Esophagus muscularis mucosa (tissue), 4 donors: ENCODE measurements at regions not wholly inside any gene's neighbourhood (a gene's known extent, or its start where the extent isn't known, plus 50 kb on each side); places are given as distances from the start of the nearest gene placed in this dataset.

Source experiments
- DNase-seq: peaks from one replicate; pipeline ENCODE4 v3.0.0-alpha.2; 2017; ENCODE audit errors: extremely low spot score
- H3K27ac ChIP-seq, 4 donors: fragments of 200-600 bp; sonication (generic); replicated peaks in 1 of 4; 1 replicate in 3 of 4; 2 replicates in 1 of 4; pipeline ENCODE4 v1.5.1; 2016 to 2019; ENCODE audit warnings: mild to moderate bottlenecking in 1 of 4
- H3K27me3 ChIP-seq, 4 donors: fragments of 200-600 bp; sonication (generic); one replicate each; pipeline versions ENCODE4 v1.5.1 to v1.6.0; 2016 to 2019
- H3K36me3 ChIP-seq, 4 donors: fragments of 200-600 bp; sonication (generic); one replicate each; pipeline ENCODE4 v1.5.1; 2016 to 2019
- H3K4me1 ChIP-seq, 4 donors: fragments of 200-600 bp; sonication (generic); one replicate each; pipeline ENCODE4 v1.5.1; 2016 to 2019
- H3K4me3 ChIP-seq, 4 donors: fragments of 200-600 bp; sonication (generic); 1 replicate in 2 of 4; 2 replicates in 2 of 4; pipeline ENCODE4 v1.5.1; 2016 to 2019; ENCODE audit warnings: mild to moderate bottlenecking in 4 of 4, moderate library complexity in 1 of 4
- H3K9me3 ChIP-seq, 4 donors: fragments of 200-600 bp; sonication (generic); 1 replicate in 3 of 4; 2 replicates in 1 of 4; pipeline ENCODE4 v1.5.1; 2016 to 2019
- EP300 ChIP-seq: sonication (generic); formaldehyde crosslinking; IDR thresholded peaks from one replicate; pipeline ENCODE4 v1.6.1; 2017; ENCODE audit warnings: antibody characterized with exemption
- POLR2A ChIP-seq: fragments of 450-650 bp; IDR thresholded peaks from one replicate; pipeline ENCODE4 v1.6.1; 2017; ENCODE audit warnings: antibody characterized with exemption, moderate library complexity, mild to moderate bottlenecking, low read depth
- POLR2AphosphoS5 ChIP-seq, 2 donors: sonication (generic); formaldehyde crosslinking; IDR thresholded peaks; one replicate each; pipeline ENCODE4 v1.6.1; 2017; ENCODE audit warnings: antibody characterized with exemption in 2 of 2
- WGBS: methylation state at CpG from one replicate; pipeline ENCODE4 v1.1.5; 2018; 5-methylcytosine and 5-hydroxymethylcytosine counted together
- intact Hi-C: fragments of 100-400 bp; cut with DNase I; formaldehyde crosslinking; loops from one replicate; pipeline ENCODE4 v1.15.1; 2023
- TF ChIP-seq, protein P1 (sequence below), 3 experiments: fragments of 200-600 bp in 2 of 3; fragments of 450-650 bp in 1 of 3; sonication (generic) in 2 of 3; IDR thresholded peaks; one replicate each; pipeline ENCODE4 v1.5.1; 2017 to 2019; ENCODE audit warnings: antibody characterized with exemption in 3 of 3, mild to moderate bottlenecking in 2 of 3, moderate library complexity in 1 of 3

DNA sequence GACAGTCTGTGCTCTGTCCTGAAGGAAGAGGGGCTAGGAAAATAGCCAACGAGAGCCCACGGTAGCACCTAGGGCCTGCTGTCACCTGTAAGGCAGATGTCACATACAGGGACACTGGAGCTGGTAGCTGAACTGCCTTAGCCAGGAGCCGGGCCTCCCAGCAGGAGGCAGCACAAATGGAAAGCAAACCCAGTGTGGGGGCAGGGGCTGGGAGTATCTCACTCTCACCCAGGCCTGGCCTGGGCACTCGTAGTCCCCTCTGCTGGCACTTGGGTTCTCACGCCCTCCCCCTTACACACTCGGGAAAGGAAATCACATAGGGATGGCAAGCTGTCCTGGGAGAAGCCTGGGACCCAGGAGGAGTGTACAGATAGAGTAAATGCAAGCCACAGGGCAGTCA is 173.1 kb upstream of the CHRNA7 start:
- H3K4me3 ChIP-seq: no peak overlapping the region
- no peaks in the 10 kb centered on the region for H3K4me1 ChIP-seq
- no peaks in the 10 kb centered on the region for H3K27me3 ChIP-seq
- H3K36me3 ChIP-seq: no peaks in the 10 kb centered on the region
- TF ChIP-seq POLR2AphosphoS5 (IDR thresholded peaks at IDR 0.05) (no peak), POLR2A (no peak), EP300 (no peak)
- TF ChIP-seq, protein P1, sequence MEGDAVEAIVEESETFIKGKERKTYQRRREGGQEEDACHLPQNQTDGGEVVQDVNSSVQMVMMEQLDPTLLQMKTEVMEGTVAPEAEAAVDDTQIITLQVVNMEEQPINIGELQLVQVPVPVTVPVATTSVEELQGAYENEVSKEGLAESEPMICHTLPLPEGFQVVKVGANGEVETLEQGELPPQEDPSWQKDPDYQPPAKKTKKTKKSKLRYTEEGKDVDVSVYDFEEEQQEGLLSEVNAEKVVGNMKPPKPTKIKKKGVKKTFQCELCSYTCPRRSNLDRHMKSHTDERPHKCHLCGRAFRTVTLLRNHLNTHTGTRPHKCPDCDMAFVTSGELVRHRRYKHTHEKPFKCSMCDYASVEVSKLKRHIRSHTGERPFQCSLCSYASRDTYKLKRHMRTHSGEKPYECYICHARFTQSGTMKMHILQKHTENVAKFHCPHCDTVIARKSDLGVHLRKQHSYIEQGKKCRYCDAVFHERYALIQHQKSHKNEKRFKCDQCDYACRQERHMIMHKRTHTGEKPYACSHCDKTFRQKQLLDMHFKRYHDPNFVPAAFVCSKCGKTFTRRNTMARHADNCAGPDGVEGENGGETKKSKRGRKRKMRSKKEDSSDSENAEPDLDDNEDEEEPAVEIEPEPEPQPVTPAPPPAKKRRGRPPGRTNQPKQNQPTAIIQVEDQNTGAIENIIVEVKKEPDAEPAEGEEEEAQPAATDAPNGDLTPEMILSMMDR (IDR thresholded peaks at IDR 0.05): no peak
- DNase-seq: peak; percentile 89
- 54% methylated on average over 6 of the region's 6 CpGs for WGBS
- no peak overlapping the region for H3K27ac ChIP-seq
- intact Hi-C loops: no loop called here
- H3K9me3 ChIP-seq: peaks cover 0 to 13% (median 6%) of the 10 kb centered on the region in 4 donors

DNA sequence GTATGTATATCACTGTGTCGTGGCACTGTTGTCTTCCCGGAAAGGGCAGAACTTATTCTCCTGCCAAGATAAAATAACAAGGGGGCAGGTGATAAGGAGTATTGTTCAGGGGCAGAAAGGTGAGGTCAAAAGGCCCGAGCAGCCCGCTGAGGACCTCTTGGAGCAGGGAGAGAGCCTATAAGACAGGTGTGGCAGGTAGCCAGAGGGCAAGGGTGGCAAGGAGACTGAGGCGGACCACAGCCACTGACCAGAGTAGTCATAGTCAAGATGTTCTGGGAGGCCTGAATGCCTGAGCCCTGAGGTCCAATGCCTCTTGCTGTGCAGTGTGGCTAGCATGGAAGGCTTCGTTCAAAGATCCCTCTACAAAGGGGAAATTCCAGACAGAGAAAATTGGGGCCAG is 172.3 kb upstream of the CHRNA7 start:
- no peak for TF ChIP-seq POLR2AphosphoS5 (IDR thresholded peaks at IDR 0.05)
- WGBS: 82% methylated on average over 6 of the region's 6 CpGs
- intact Hi-C loops: no loop called here
- Histone ChIP-seq H3K9me3 (peaks cover 0 to 13% (median 6%) of the 10 kb centered on the region in 4 donors), H3K27ac (no peak overlapping the region), H3K27me3 (no peaks in the 10 kb centered on the region), H3K4me3 (no peak overlapping the region), H3K36me3 (no peaks in the 10 kb centered on the region), H3K4me1 (no peaks in the 10 kb centered on the region)
- peak; percentile 77 for DNase-seq

DNA sequence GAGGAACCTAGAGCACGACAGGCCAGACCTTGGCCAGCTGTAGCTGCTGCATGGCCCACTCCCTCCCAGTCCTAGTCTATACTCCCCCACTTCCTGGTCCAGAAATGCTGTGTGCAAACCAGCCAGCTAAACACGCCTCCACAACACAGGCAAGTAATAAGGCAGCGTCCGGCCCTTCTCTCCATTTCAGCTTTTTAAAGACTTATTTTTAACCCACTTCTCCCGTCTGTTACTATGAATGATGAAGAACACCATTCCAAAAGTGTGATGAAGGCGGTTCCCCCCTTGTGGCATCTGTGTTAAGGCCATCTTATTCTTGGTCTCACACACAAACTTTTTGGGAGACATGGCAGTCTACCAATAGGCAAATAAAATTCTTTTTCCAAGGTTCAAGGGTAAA is 164.1 kb upstream of the CHRNA7 start:
- H3K4me3 ChIP-seq: no peak overlapping the region
- H3K9me3 ChIP-seq: no peaks in the 10 kb centered on the region
- peak; percentile 91 for DNase-seq
- 78% methylated on average over 6 of the region's 6 CpGs for WGBS
- H3K27ac ChIP-seq: no peak overlapping the region
- no peaks in the 10 kb centered on the region for H3K36me3 ChIP-seq
- no peak for TF ChIP-seq POLR2A
- intact Hi-C loops: no loop called here
- peaks cover 0 to 25% (median 22%) of the 10 kb centered on the region in 4 donors for H3K4me1 ChIP-seq
- H3K27me3 ChIP-seq: no peaks in the 10 kb centered on the region

DNA sequence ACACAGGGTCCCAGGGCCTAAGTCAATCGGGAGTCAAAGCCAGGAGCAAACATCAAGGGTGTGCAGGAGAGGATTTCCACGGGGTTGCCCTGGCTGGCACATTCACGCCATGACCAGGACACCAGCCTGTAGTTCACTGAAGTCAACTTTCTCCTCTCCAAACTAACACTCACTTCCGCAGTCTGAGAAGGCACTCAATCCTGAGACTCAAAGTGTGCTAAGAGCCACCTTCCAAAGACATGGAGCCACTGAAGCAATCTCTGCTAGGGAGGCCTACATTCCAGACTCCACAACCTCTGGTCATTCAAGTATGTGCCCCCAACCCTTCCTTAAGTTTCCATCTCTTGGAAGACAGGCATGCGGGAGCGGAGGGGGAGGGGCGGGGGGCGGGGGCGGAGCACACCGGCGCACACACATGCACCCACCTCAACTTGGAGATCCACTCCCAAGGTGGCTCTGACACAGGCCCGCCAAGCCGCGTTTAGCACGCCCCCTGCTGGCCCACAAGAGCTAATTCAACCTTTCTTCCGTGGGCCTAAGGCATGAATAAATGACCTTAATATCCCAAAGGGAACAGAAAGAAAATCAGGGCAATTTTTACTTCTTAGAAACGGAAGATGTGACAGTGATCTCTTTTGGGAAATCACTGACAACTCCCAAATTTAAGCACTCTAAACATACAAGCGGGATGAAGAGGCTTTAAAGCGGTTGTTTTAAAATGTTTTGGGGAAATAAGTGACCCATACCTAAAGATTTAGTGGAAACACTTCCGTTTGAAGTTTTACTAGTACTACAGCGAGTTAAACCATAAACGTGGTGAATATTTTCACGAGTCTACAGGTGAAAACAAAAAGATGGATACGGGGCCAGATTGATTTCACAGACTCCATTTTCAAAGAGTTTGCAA is 162.5 kb upstream of the CHRNA7 start:
- peaks cover 0 to 26% (median 23%) of the 10 kb centered on the region in 4 donors for H3K4me1 ChIP-seq
- H3K9me3 ChIP-seq: no peaks in the 10 kb centered on the region
- peak; percentile 91 for DNase-seq
- no peaks in the 10 kb centered on the region for H3K36me3 ChIP-seq
- no peak overlapping the region for H3K4me3 ChIP-seq
- WGBS: 31% methylated on average over 20 of the region's 24 CpGs
- TF ChIP-seq, protein P1 (IDR thresholded peaks at IDR 0.05): peak; percentile 58 to 84 (median 74)
- TF ChIP-seq POLR2AphosphoS5 (IDR thresholded peaks at IDR 0.05): no peak
- no peak overlapping the region for H3K27ac ChIP-seq
- H3K27me3 ChIP-seq: no peaks in the 10 kb centered on the region
- intact Hi-C loops: no loop called here

DNA sequence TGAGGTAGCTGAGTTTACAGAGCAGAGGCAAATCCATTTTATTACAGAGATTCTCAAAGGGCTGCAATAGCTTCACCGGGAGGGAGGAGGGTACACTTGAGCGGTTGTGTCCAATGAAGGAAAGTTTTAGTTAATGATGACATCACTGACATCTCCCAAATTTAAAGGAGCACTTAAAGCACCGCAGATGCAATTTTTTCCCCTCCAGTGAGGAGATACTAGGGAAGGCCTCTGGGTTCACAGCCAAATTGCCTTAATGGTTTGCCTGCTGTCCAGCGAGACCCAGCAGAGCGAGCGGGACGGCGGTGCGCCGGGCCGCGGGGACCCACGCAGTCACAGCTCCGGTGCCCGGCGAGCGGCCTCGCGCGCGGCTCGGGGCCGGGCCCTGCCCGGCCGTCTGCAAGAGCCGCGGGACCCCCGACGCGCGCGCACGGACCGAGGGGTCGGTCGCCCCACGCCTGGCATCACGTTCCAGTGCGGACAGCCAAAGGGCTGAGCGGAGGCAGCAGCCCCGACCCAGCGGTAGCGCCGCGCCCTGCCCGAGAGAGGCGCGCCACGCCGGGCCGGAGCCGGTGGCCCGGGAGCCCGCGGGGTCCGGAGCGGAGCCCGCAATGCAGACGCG is 160.5 kb upstream of the CHRNA7 start:
- peak overlapping the region; percentile 63 to 88 (median 69) for H3K4me3 ChIP-seq
- intact Hi-C loops: no loop called here
- no peaks in the 10 kb centered on the region for H3K9me3 ChIP-seq
- peak overlapping the region in 3 of 4 donors; percentile 81 to 85 (median 82) for H3K27ac ChIP-seq
- no peak for DNase-seq
- no peaks in the 10 kb centered on the region for H3K36me3 ChIP-seq
- TF ChIP-seq POLR2AphosphoS5 (IDR thresholded peaks at IDR 0.05) (no peak), POLR2A (no peak), EP300 (no peak)
- TF ChIP-seq, protein P1 (IDR thresholded peaks at IDR 0.05): no peak
- WGBS: 8% methylated on average over 21 of the region's 60 CpGs
- peaks cover 0 to 26% (median 23%) of the 10 kb centered on the region in 4 donors for H3K4me1 ChIP-seq
- no peaks in the 10 kb centered on the region for H3K27me3 ChIP-seq
